ENCODE measurements at regions not wholly inside any gene's neighbourhood (a gene's known extent, or its start where the extent isn't known, plus 50 kb on each side); places are given as distances from the start of the nearest gene placed in this dataset.
"Not testable (repeated sequence)": the region's sequence is repeated elsewhere in the genome, so short reads cannot be mapped to it uniquely, and the experiment has no call there.

- WGBS (ENCODE audit: insufficient coverage, low coverage, missing lambda C conversion rate): 72% methylated on average over 6 of the region's 6 CpGs
- DNase-seq (ENCODE audit: extremely low read depth in 1 of 4, low spot score in 3 of 4); H3K9ac ChIP-seq (ENCODE audit: insufficient read depth in 1 of 2, low read depth in 2 of 2, low read length in 2 of 2); H4K20me1 ChIP-seq (replicated peaks; ENCODE audit: control insufficient read depth, insufficient read depth, low read length); ATAC-seq; H3K27ac ChIP-seq (ENCODE audit: extremely low read depth, low read depth, low read length); H3K79me2 ChIP-seq (ENCODE audit: control insufficient read depth, insufficient read depth, low read length); H3K4me3 ChIP-seq; CTCF ChIA-PET (ENCODE audit: low intra/inter-chr PET ratio); H3K36me3 ChIP-seq (ENCODE audit: control insufficient read depth, insufficient read depth, low read length); H2AFZ ChIP-seq (ENCODE audit: low read depth, low read length); FAIRE-seq; H3K4me2 ChIP-seq (ENCODE audit: insufficient read depth, low read length); in situ Hi-C loops (cut with MboI); H3K27me3 ChIP-seq (ENCODE audit: control insufficient read depth in 2 of 2, insufficient read depth in 2 of 2, low read length in 2 of 2); intact Hi-C loops (cut with micrococcal nuclease); POLR2A ChIA-PET; H3K9me3 ChIP-seq (replicated peaks; ENCODE audit: control insufficient read depth, insufficient read depth, low read depth, low read length); H3K4me1 ChIP-seq (replicated peaks in 1 of 2; ENCODE audit: control insufficient read depth in 2 of 2, insufficient read depth in 2 of 2, low read length in 2 of 2); BruUV-seq (replicated peaks); H3K9me1 ChIP-seq (ENCODE audit: control insufficient read depth, insufficient read depth, low read length): not testable (repeated sequence)
- peak; percentile 62; the same call in 1 of the 2 replicates for TF ChIP-seq TRIM28 (IDR thresholded peaks at IDR 0.05)
- peak; percentile 99 for TF ChIP-seq HLTF (IDR thresholded peaks at IDR 0.05)
- peak; percentile 60; the same call in 1 of the 2 replicates for TF ChIP-seq ADNP (tag; IDR thresholded peaks at IDR 0.05)
- 0 out of 4 replicates have a peak, but pooled peaks of 1 of the 2 experiments have one; percentile 11 for TF ChIP-seq KDM1A (IDR thresholded peaks at IDR 0.05)
Observed at GRCh38 chr2:10198482-10198881, 75.9 kb downstream of the RRM2 start.

GRCh38 chr2:10201201-10201600 lies 78.7 kb downstream of the RRM2 start:
- H3K4me1 ChIP-seq (replicated peaks in 1 of 2; ENCODE audit: control insufficient read depth in 2 of 2, insufficient read depth in 2 of 2, low read length in 2 of 2): peaks cover 0 to 2% of the 10 kb centered on the region in 2 experiments; a peak in 2 of 5 replicates
- ChIA-PET CTCF (ENCODE audit: low intra/inter-chr PET ratio) (no interaction called here), POLR2A (interaction anchor here (1.0 kb wide), 1 partner anchor 245 kb away, joined by 3 read pairs; no protein-coding TSS in a partner anchor)
- no peak overlapping the region for H3K4me3 ChIP-seq
- FAIRE-seq (no peak), DNase-seq (ENCODE audit: extremely low read depth in 1 of 4, low spot score in 3 of 4) (no peak), ATAC-seq (no peak)
- no peaks in the 10 kb centered on the region for H3K27me3 ChIP-seq (ENCODE audit: control insufficient read depth in 2 of 2, insufficient read depth in 2 of 2, low read length in 2 of 2)
- intact Hi-C loops (cut with micrococcal nuclease) (no loop called here), in situ Hi-C loops (cut with MboI) (no loop called here)
- TF ChIP-seq MXD1 (CRISPR knock-in tag; IDR thresholded peaks at IDR 0.05; ENCODE audit: borderline replicate concordance, poor library complexity, severe bottlenecking): no peak
- no peak for TF ChIP-seq RNF2 (IDR thresholded peaks at IDR 0.05)
- TF ChIP-seq ZZZ3 (IDR thresholded peaks at IDR 0.05): no peak
- no peak for TF ChIP-seq EWSR1 (IDR thresholded peaks at IDR 0.05; ENCODE audit: borderline replicate concordance, low read depth, partially characterized antibody)
- TF ChIP-seq HLTF (IDR thresholded peaks at IDR 0.05): no peak
- no peak overlapping the region for H2AFZ ChIP-seq (ENCODE audit: low read depth, low read length)
- no peaks in the 10 kb centered on the region for H3K9me1 ChIP-seq (ENCODE audit: control insufficient read depth, insufficient read depth, low read length)
- no peak overlapping the region for H3K4me2 ChIP-seq (ENCODE audit: insufficient read depth, low read length)
- H3K9ac ChIP-seq (ENCODE audit: insufficient read depth in 1 of 2, low read depth in 2 of 2, low read length in 2 of 2): no peak overlapping the region
- WGBS (ENCODE audit: insufficient coverage, low coverage, missing lambda C conversion rate): 67% methylated on average over 4 of the region's 4 CpGs
- no peaks in the 10 kb centered on the region for H3K79me2 ChIP-seq (ENCODE audit: control insufficient read depth, insufficient read depth, low read length)
- no peak overlapping the region for H3K27ac ChIP-seq (ENCODE audit: extremely low read depth, low read depth, low read length)
- peaks cover 8% of the 10 kb centered on the region; the same call in 1 of the 2 replicates for H3K9me3 ChIP-seq (replicated peaks; ENCODE audit: control insufficient read depth, insufficient read depth, low read depth, low read length)
- no peaks in the 10 kb centered on the region; the same call in 2 of the 3 replicates for H3K36me3 ChIP-seq (ENCODE audit: control insufficient read depth, insufficient read depth, low read length)
- BruUV-seq (replicated peaks): no TSS peak
- H4K20me1 ChIP-seq (replicated peaks; ENCODE audit: control insufficient read depth, insufficient read depth, low read length): no peaks in the 10 kb centered on the region

Data from K562 (cell line).